Lung (tissue), 11 donors: ENCODE measurements at regions not wholly inside any gene's neighbourhood (a gene's known extent, or its start where the extent isn't known, plus 50 kb on each side); places are given as distances from the start of the nearest gene placed in this dataset.

Experiments
- ATAC-seq: fragments of 200-7000 bp; cut with Tn5 transposase; one replicate; pipeline ENCODE4 v1.9.1; 2020; ENCODE audit warnings: moderate number of reproducible peaks; ENCODE audit not compliant: insufficient read depth, low FRiP score
- DNase-seq, 3 donors: peaks; one replicate each; pipeline ENCODE4 v3.0.0-alpha.2; 2013 to 2017
- H3K27ac ChIP-seq, 2 donors: one replicate each; pipeline ENCODE4 v1.5.1; 2013; ENCODE audit warnings: mild to moderate bottlenecking in 2 of 2, moderate library complexity in 2 of 2, control low read depth in 1 of 2, inconsistent platforms in 1 of 2, low read depth in 1 of 2, low read length in 1 of 2
- H3K27me3 ChIP-seq, 3 donors: one replicate each; pipeline ENCODE4 v1.5.1; 2013; ENCODE audit warnings: low read length in 2 of 3; ENCODE audit not compliant: control insufficient read depth in 3 of 3, insufficient read depth in 3 of 3
- H3K36me3 ChIP-seq, 4 donors: one replicate each; pipeline ENCODE4 v1.5.1; 2013; ENCODE audit warnings: low read length in 4 of 4, mild to moderate bottlenecking in 1 of 4, moderate library complexity in 1 of 4; ENCODE audit not compliant: control insufficient read depth in 4 of 4, insufficient read depth in 4 of 4
- H3K4me1 ChIP-seq, 5 donors: one replicate each; pipeline ENCODE4 v1.5.1; 2013; ENCODE audit warnings: low read length in 5 of 5, mild to moderate bottlenecking in 2 of 5, moderate library complexity in 1 of 5; ENCODE audit not compliant: control insufficient read depth in 5 of 5, insufficient read depth in 5 of 5
- H3K4me3 ChIP-seq: one replicate; pipeline ENCODE4 v1.5.1; 2013; ENCODE audit warnings: mild to moderate bottlenecking, control low read depth, moderate library complexity
- H3K9ac ChIP-seq, 2 donors: one replicate each; pipeline ENCODE4 v1.5.1; 2013; ENCODE audit warnings: low read length in 2 of 2, control low read depth in 1 of 2; ENCODE audit not compliant: insufficient read depth in 1 of 2
- H3K9me3 ChIP-seq, 4 donors: one replicate each; pipeline ENCODE4 v1.5.1; 2013; ENCODE audit warnings: low read length in 3 of 4, mild to moderate bottlenecking in 1 of 4, moderate library complexity in 1 of 4; ENCODE audit not compliant: control insufficient read depth in 4 of 4, insufficient read depth in 3 of 4
- CTCF ChIP-seq: IDR thresholded peaks from 2 replicates; pipeline ENCODE4 v1.5.1; 2012; ENCODE audit warnings: mild to moderate bottlenecking; ENCODE audit errors: control extremely low read depth, extremely low read depth
- WGBS, 2 donors: extraction: QIAGEN DNeasy Blood & Tissue Kit; methylation state at CpG; one replicate each; pipeline ENCODE4 v1.1.7; 2013; 5-methylcytosine and 5-hydroxymethylcytosine counted together
- donor health status: control.
- donor health status: control.
- donor health status: Bipolar disorder and iron deficiency.
- donor health status: healthy.
- donor health status: DM: yes; HTN: yes; CAD: no.

- Histone ChIP-seq H3K9ac (no peak overlapping the region), H3K4me1 (no peaks in the 10 kb centered on the region), H3K9me3 (peaks cover 0 to 7% (median 0%) of the 10 kb centered on the region in 4 donors), H3K4me3 (no peak overlapping the region), H3K27ac (no peak overlapping the region), H3K27me3 (no peaks in the 10 kb centered on the region), H3K36me3 (no peaks in the 10 kb centered on the region)
- DNase-seq (no peak), ATAC-seq (no peak)
- WGBS, 2 donors, result 83 to 88% methylated on average over 4 of the region's 4 CpGs
- no peak for TF ChIP-seq CTCF
Observed at GRCh38 chr5:96302174-96302738, 130.8 kb downstream of the PCSK1 start.

GRCh38 chr5:96300976-96301375 is 132.1 kb downstream of the PCSK1 start:
- no peak overlapping the region for H3K27ac ChIP-seq

GRCh38 chr5:96297867-96298266 is 135.2 kb downstream of the PCSK1 start:
- H3K4me1 ChIP-seq, result peaks cover 0 to 4% (median 0%) of the 10 kb centered on the region in 5 donors
- no peak overlapping the region for H3K4me3 ChIP-seq
- H3K9me3 ChIP-seq, result peaks cover 0 to 7% (median 0%) of the 10 kb centered on the region in 4 donors
- H3K36me3 ChIP-seq, result no peaks in the 10 kb centered on the region
- ATAC-seq, result peak; percentile 56
- 12 to 38% methylated on average over 3 of the region's 3 CpGs for WGBS, 2 donors
- DNase-seq, result peak in 2 of 3 donors; percentile 26 to 63
- no peaks in the 10 kb centered on the region for H3K27me3 ChIP-seq
- H3K9ac ChIP-seq, result no peak overlapping the region
- TF ChIP-seq CTCF, result no peak
- H3K27ac ChIP-seq, result no peak overlapping the region

More at GRCh38 chr5:96300976-96301375, 132.1 kb downstream of the PCSK1 start:
- Histone ChIP-seq H3K9ac (no peak overlapping the region), H3K4me1 (no peaks in the 10 kb centered on the region), H3K9me3 (peaks cover 0 to 7% (median 0%) of the 10 kb centered on the region in 4 donors), H3K4me3 (no peak overlapping the region), H3K36me3 (no peaks in the 10 kb centered on the region), H3K27me3 (no peaks in the 10 kb centered on the region)
- no peak for TF ChIP-seq CTCF
- no peak for ATAC-seq
- DNase-seq, result no peak

GRCh38 chr5:96297290-96297689 is 135.8 kb downstream of the PCSK1 start:
- ATAC-seq (peak; percentile 7), DNase-seq (no peak)
- 24 to 56% methylated on average over 1 of the region's 1 CpG for whole genome bisulfite sequencing, 2 donors
- TF ChIP-seq CTCF, result no peak
- Histone ChIP-seq H3K9ac (no peak overlapping the region), H3K9me3 (peaks cover 0 to 7% (median 0%) of the 10 kb centered on the region in 4 donors), H3K4me3 (no peak overlapping the region), H3K36me3 (no peaks in the 10 kb centered on the region), H3K4me1 (peaks cover 0 to 4% (median 0%) of the 10 kb centered on the region in 5 donors), H3K27me3 (no peaks in the 10 kb centered on the region), H3K27ac (peak overlapping the region in 1 of 2 donors; percentile 6)
